ES-I3 (cell line): ENCODE measurements at regions not wholly inside any gene's neighbourhood (a gene's known extent, or its start where the extent isn't known, plus 50 kb on each side); places are given as distances from the start of the nearest gene placed in this dataset.
"Not testable (repeated sequence)": the region's sequence is repeated elsewhere in the genome, so short reads cannot be mapped to it uniquely, and the experiment has no call there.

Experiments used
- H3K36me3 ChIP-seq: 2 replicates; pipeline ENCODE4 v1.6.1; 2013; ENCODE audit warnings: mild to moderate bottlenecking, low read length, control low read depth, moderate library complexity; ENCODE audit not compliant: insufficient read depth
- H3K4me1 ChIP-seq: 2 replicates; pipeline ENCODE4 v1.6.1; 2013; ENCODE audit warnings: mild to moderate bottlenecking, control low read depth, low read length; ENCODE audit not compliant: insufficient read depth
- H3K9ac ChIP-seq: 2 replicates; pipeline ENCODE4 v1.6.1; 2013; ENCODE audit warnings: low read depth, mild to moderate bottlenecking, low read length, moderate library complexity
- H3K9me3 ChIP-seq: 2 replicates; pipeline ENCODE4 v1.6.1; 2013; ENCODE audit warnings: mild to moderate bottlenecking, low read length, moderate library complexity; ENCODE audit not compliant: control insufficient read depth, insufficient read depth

- no peaks in the 10 kb centered on the region for H3K9me3 ChIP-seq
- no peak overlapping the region for H3K9ac ChIP-seq
- no peaks in the 10 kb centered on the region for H3K36me3 ChIP-seq
- peaks cover 7% of the 10 kb centered on the region; the same call in 1 of the 2 replicates for H3K4me1 ChIP-seq
These were observed 94.9 kb upstream of the MTHFD1L start for GRCh38 chr6:150770637-150771036.

- Histone ChIP-seq H3K9me3 (no peaks in the 10 kb centered on the region), H3K36me3 (no peaks in the 10 kb centered on the region), H3K9ac (no peak overlapping the region), H3K4me1 (no peaks in the 10 kb centered on the region)
These were observed 91.5 kb upstream of the MTHFD1L start for GRCh38 chr6:150773969-150774368.

GRCh38 chr6:150775415-150776203, 89.9 kb upstream of the MTHFD1L start:
- H3K36me3 ChIP-seq, result no peaks in the 10 kb centered on the region
- no peaks in the 10 kb centered on the region for H3K9me3 ChIP-seq
- no peak overlapping the region for H3K9ac ChIP-seq
- H3K4me1 ChIP-seq, result no peaks in the 10 kb centered on the region

- no peaks in the 10 kb centered on the region for H3K9me3 ChIP-seq
- H3K9ac ChIP-seq, result no peak overlapping the region
- no peaks in the 10 kb centered on the region for H3K4me1 ChIP-seq
- H3K36me3 ChIP-seq, result no peaks in the 10 kb centered on the region
These were observed 87.8 kb upstream of the MTHFD1L start for GRCh38 chr6:150777736-150778135.

- no peak overlapping the region for H3K9ac ChIP-seq
- no peaks in the 10 kb centered on the region for H3K9me3 ChIP-seq
- no peaks in the 10 kb centered on the region for H3K36me3 ChIP-seq
- H3K4me1 ChIP-seq, result no peaks in the 10 kb centered on the region
These were observed 81.7 kb upstream of the MTHFD1L start for GRCh38 chr6:150783813-150784212.

- H3K36me3 ChIP-seq, result no peaks in the 10 kb centered on the region
- no peaks in the 10 kb centered on the region for H3K4me1 ChIP-seq
- H3K9me3 ChIP-seq, result no peaks in the 10 kb centered on the region
- no peak overlapping the region for H3K9ac ChIP-seq
These were observed 78.1 kb upstream of the MTHFD1L start for GRCh38 chr6:150787429-150787828.

- Histone ChIP-seq H3K4me1 (no peaks in the 10 kb centered on the region), H3K9ac (no peak overlapping the region), H3K36me3 (no peaks in the 10 kb centered on the region), H3K9me3 (no peaks in the 10 kb centered on the region)
These were observed 77.4 kb upstream of the MTHFD1L start for GRCh38 chr6:150788089-150788488.

GRCh38 chr6:150789906-150790305, 75.6 kb upstream of the MTHFD1L start:
- H3K4me1 ChIP-seq, H3K36me3 ChIP-seq, H3K9ac ChIP-seq, H3K9me3 ChIP-seq: not testable (repeated sequence)

GRCh38 chr6:150791717-150792116, 73.8 kb upstream of the MTHFD1L start:
- Histone ChIP-seq H3K9me3 (no peaks in the 10 kb centered on the region), H3K4me1 (no peaks in the 10 kb centered on the region), H3K36me3 (no peaks in the 10 kb centered on the region), H3K9ac (no peak overlapping the region)

- Histone ChIP-seq H3K9me3 (no peaks in the 10 kb centered on the region), H3K4me1 (no peaks in the 10 kb centered on the region), H3K9ac (no peak overlapping the region), H3K36me3 (no peaks in the 10 kb centered on the region)
These were observed 67.6 kb upstream of the MTHFD1L start for GRCh38 chr6:150797949-150798348.

GRCh38 chr6:150799276-150799805, 66.2 kb upstream of the MTHFD1L start:
- H3K9me3 ChIP-seq, result no peaks in the 10 kb centered on the region
- H3K4me1 ChIP-seq, result no peaks in the 10 kb centered on the region
- no peaks in the 10 kb centered on the region for H3K36me3 ChIP-seq
- no peak overlapping the region for H3K9ac ChIP-seq

GRCh38 chr6:150800674-150801314, 64.7 kb upstream of the MTHFD1L start:
- no peaks in the 10 kb centered on the region for H3K9me3 ChIP-seq
- H3K4me1 ChIP-seq, result no peaks in the 10 kb centered on the region
- H3K36me3 ChIP-seq, result no peaks in the 10 kb centered on the region
- H3K9ac ChIP-seq, result no peak overlapping the region

GRCh38 chr6:150806790-150807189, 58.7 kb upstream of the MTHFD1L start:
- Histone ChIP-seq H3K36me3 (no peaks in the 10 kb centered on the region), H3K9me3 (no peaks in the 10 kb centered on the region), H3K9ac (no peak overlapping the region), H3K4me1 (no peaks in the 10 kb centered on the region)

- no peaks in the 10 kb centered on the region for H3K36me3 ChIP-seq
- no peak overlapping the region for H3K9ac ChIP-seq
- H3K9me3 ChIP-seq, result no peaks in the 10 kb centered on the region
- no peaks in the 10 kb centered on the region for H3K4me1 ChIP-seq
These were observed 52.0 kb upstream of the MTHFD1L start for GRCh38 chr6:150813319-150813992.

GRCh38 chr6:150813993-150814359, 51.5 kb upstream of the MTHFD1L start:
- no peak overlapping the region for H3K9ac ChIP-seq
- no peaks in the 10 kb centered on the region for H3K9me3 ChIP-seq
- no peaks in the 10 kb centered on the region for H3K36me3 ChIP-seq
- no peaks in the 10 kb centered on the region for H3K4me1 ChIP-seq
